HG03108 (cell line): ENCODE measurements at regions not wholly inside any gene's neighbourhood (a gene's known extent, or its start where the extent isn't known, plus 50 kb on each side); places are given as distances from the start of the nearest gene placed in this dataset.

Experiments used
- ATAC-seq: cut with Tn5 transposase; IDR thresholded peaks from one replicate; pipeline ENCODE4 v1.9.1; 2021; ENCODE audit warnings: moderate library complexity; ENCODE audit not compliant: unreplicated experiment

GRCh38 chr3:110070161-110070916 is 733.0 kb upstream of the DPPA4 start:
- ATAC-seq = no peak

- ATAC-seq = no peak
Measured at GRCh38 chr3:110074095-110074494, 736.7 kb upstream of the DPPA4 start.

GRCh38 chr3:110077093-110077492 is 739.7 kb upstream of the DPPA4 start:
- ATAC-seq = no peak

DNA sequence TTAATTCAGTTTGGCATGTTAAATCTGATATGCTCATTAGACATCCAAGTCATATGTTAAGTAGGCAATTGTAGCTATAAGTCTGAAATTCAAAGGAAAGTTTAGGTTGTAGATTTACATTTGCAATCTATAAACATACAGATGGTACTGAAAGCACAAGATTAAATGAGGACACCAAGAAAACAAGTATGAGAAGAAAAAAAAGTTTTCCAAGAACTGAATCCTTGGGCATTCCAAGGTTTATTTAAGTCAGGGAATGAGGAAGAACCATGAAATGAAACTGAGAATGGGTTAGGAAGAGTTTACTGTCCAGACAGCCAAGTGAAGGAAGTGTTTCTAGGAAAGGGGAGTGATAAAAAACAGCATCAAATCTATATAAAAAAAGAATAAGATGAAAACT is 756.1 kb upstream of the DPPA4 start:
- no peak for ATAC-seq

DNA sequence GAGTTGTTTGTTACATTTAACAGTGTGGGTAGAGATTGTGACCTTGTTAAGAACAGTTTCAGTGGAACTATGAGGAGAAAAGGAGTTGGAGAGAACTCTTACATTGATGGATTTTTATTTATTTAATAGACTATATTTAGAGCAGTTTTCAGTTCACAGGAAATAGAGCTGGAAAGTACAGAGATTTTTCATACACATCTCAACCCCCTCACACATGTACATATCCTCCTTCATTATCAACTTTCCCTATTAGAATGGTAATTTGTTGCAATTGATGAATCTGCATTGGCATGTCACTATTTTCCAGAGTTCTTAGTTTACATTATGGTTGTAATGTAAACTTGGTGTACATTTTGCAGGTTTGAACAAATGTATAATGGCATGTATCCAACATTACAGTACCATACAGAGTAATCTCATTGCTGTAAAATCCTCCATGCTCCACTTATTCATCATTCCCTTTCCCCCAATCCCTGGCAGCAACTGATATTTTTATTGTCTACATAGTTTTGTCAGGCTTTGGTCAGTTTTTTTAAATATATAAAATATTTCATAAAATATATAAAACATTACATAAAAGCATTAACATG is 756.6 kb upstream of the DPPA4 start:
- ATAC-seq = no peak

DNA sequence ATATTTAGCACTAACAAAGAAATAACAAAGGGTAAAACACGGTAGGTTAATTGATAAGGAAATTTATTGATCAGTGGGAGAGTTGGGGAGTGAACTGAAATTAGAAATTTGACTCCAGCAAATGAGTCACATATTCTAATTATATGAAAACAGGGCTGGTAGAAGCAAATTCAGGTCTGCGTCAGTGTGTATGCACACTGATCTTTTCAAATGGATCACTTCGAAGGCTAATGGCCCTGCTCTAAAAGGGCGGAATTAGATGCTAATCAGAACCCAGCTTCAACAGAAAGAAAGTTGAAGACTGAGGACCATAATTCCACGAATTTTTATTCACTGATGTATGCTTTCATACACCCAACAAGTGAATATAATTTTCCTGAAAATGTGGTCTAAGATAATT is 762.4 kb upstream of the DPPA4 start:
- ATAC-seq = no peak

DNA sequence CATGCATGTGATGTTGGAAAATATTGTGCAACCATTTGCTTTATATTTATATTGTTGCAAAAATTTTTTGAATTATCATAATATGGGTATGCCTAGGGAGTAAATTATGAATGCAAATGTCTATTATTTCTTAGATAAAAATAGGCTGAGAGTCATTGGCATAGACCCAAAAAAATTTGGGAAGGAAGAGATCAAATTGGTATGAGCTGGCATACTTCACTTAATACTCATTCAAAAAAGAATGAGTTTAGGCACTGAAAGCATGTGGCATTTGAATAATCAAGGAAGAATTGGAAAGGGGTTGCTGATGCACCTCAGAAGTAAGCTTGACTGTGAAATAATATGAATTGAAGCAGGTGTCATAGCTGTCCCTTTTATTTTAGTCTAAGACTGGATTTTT is 764.0 kb upstream of the DPPA4 start:
- no peak for ATAC-seq

GRCh38 chr3:110106805-110107204 is 769.5 kb upstream of the DPPA4 start:
- ATAC-seq = no peak

- ATAC-seq = no peak
Measured at GRCh38 chr3:110123946-110124345, 786.6 kb upstream of the DPPA4 start.

DNA sequence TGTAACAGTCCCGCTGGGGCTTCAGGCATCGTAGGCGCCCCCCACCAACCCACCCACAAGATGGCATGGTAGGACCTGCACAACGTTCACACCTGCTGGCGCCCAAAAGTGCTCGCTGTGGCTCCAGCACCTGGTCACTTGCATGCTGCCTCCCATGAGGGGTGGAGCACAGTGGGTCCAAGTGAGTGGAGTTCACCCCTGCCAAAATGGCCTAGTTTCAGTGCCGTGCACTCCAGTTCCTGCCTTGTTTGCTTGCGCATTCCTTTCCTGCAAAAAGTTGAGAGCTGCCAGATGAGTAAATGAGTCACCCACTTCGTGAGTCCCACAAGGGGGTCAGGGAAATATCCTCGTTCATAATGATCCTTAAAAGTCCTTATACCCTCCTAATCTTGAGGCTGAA is 788.7 kb upstream of the DPPA4 start:
- ATAC-seq = no peak

- no peak for ATAC-seq
Measured at GRCh38 chr3:110133971-110134370, 796.6 kb upstream of the DPPA4 start.

- no peak for ATAC-seq
Measured at GRCh38 chr3:110139048-110139447, 801.7 kb upstream of the DPPA4 start.

DNA sequence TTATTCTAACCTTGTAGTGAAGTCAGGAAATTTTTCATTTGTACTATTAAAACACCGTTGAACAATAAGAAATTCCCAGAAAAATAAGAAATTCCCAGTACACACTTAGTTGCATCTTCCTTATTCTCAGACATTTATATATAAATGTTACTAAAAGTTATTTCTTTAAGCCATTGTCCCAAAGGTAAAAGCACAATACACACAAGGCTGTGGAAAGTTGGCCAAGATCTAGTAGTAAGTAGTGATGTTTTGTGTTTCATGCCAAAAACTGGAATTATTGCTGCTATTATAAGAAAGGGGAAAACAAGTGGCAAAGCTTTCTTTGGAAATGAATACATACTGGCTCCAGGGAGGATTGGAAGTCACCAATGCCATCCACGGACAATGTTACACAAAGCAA is 802.5 kb upstream of the DPPA4 start:
- ATAC-seq = no peak

DNA sequence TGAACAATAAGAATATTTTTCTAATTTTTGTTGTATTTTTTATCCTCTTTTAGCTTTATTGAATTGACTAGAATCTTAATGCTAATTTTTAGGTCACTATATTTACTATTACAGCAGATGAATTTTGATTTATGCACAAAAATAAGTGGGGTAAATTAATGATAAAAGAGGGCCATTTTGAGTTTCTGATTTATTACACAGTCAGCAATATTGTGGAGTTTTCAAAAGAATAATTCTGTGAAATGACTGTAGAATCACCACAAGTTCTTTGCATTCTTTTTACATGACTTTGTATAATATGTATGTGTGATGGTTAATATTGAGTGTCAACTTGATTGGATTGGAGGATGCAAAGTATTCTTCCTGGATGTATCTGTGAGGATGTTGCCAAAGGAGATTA is 812.4 kb upstream of the DPPA4 start:
- no peak for ATAC-seq

DNA sequence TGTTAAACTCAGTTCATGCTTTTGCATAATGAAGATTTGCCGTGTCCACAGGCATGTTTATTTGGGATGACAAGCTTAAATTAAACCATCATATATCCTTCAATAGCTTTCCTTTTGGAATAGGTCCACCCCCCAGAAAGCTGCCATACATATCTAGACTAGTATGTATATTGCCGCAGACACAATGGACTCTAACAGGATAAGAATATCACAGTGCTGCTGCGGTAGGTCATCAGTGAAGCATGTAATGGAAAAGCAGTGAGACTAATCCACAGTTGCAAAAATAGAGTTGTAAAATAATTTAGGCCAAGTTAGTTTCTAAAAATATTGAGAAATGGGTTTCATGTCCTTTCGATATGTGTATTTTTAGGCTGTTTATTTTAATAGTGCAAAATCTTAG is 819.9 kb upstream of the DPPA4 start:
- ATAC-seq = no peak

DNA sequence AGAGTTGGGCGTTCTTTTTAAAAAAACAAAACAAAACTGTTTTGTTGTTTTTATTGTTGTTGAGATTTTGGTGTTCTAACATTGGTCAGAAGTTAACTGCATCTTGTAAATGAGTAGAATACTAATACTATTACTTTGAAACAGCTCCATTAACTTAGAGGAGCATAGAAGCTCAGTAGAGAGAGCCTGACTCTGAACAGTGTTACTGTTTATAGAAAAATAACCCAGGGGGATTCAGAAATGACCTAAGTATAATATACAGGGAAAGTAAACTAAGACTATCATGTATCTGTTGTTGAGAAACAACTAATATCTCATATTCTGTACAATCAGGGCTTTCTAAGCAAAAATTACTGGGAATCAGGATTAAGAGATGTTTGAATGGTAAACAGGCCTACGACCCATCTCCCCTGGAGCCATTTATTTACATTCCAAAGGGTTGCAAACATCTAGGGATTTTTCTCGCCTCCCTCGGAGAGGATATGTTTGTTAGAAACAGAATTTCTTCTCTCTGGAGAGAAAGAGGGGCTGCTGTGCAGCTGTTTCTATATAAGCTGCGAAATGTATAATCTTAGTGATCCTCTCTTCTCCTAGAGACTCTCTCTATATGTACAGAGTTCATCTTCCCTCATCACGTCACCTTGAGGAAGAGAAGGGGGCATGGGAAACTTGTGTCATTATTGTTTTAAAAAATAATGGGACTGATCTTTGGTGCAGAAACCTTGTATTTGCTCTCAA is 827.5 kb upstream of the DPPA4 start:
- ATAC-seq = no peak

GRCh38 chr3:110165370-110165743 is 828.0 kb upstream of the DPPA4 start:
- ATAC-seq = no peak

DNA sequence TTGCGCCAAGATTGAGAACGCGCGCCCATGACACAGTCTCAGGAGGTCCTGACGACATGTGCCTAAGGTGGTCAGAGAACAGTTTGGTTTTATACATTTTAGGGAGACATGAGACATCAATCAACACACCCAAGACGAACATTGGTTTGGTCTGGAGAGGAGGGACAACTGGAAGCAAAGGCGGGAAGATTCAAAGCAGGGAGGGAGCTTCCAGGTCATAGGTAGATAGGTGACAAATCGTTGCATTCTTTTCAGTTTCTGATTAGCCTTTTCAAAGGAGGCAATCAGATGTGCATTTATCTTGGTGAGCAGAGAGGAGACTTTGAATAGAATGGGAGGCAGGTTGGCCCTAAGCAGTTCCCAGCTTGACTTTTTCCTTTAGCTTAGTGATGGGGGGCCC is 828.4 kb upstream of the DPPA4 start:
- ATAC-seq = no peak

- ATAC-seq = no peak
Measured at GRCh38 chr3:110166791-110167190, 829.4 kb upstream of the DPPA4 start.

DNA sequence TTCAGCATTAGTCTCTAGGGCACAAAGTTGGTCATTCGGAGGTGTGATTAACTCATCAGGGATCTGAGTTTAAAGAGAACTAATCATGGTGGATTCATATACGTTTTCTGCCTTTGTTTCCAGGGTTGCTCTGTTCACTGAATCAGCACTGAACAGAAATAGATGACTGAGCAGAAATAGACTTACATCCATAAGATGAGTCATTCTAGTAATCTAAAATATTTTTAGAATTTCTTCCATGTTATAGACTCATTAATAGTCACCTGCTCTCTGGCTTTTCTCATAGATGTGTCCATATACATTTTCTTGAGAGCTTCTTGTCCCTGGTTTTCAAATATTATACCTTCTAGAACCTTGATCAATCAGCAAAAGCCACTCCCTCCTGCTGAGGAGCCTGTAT is 837.6 kb upstream of the DPPA4 start:
- ATAC-seq = no peak

DNA sequence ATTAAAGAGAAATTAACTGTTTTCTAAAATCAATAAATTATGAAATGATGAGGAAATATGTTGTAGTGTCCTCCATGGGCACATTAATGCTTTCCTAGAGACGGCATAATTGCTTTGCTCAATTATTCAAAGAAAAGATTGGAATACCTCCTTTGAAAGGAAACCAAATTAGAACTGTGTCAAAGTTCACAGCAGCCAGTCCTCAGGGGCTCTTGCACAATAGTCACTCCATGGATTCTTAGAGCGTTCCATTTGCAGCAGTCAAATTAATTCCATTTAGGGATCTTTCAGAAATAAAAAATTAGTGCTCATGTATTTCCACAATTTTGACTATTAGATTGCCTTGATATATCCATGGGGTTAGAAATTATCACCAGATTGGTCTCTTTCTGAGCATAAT is 841.6 kb upstream of the DPPA4 start:
- no peak for ATAC-seq

DNA sequence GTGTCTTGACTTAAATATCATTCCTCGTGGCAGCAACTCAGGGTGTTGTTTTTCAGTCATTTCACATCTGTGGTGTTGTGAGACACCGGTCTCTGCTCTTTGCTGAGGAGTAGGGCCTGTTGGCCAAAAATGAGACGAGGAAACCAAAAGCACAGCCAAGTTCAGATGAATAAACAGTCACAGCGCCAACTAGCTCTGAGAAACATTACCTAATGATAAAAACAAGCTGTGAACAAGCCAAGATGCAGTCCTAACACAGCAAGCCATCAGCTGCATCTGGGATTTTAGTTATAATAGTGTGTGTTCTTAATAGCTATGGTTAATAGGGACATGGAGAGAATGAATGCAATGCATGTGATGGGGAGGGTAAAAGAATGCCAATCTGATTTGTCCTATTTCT is 843.4 kb upstream of the DPPA4 start:
- no peak for ATAC-seq
